ENCODE measurements at regions not wholly inside any gene's neighbourhood (a gene's known extent, or its start where the extent isn't known, plus 50 kb on each side); places are given as distances from the start of the nearest gene placed in this dataset.
"Not testable (repeated sequence)": the region's sequence is repeated elsewhere in the genome, so short reads cannot be mapped to it uniquely, and the experiment has no call there.

DNA sequence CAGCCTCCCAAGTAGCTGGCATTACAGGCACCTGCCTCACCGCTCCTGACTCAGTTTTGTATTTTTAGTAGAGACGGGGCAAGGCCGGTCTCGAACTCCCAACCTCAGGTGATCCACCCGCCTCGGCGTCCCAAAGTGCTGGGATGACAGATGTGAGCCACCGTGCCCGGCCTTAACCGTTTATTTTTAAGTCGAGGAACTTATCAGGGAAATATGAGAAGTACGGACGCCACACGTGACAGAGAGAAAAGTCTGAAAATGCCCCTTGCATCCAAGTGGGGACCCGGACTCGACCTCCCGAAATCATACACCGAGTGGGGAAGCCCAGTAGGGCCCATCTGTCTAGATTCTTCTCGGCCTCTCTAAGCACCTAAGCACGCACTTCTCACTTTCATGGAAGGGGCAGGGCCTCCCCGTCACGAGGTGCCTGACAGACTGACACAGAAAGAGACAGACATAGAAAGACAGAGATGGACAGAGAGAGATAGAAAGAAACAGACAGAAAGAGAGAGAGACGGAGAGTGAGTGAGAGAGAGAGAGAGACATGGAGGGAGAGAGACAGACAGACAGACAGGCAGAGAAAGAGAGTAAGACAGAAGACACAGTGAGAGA lies 756.5 kb upstream of the DEFB115 start:
- in situ Hi-C loops (cut with MboI; ENCODE audit: low sequenced_read_pairs, unreplicated experiment) = no loop called here
- no peak for TF ChIP-seq CTCF (IDR thresholded peaks at IDR 0.05; ENCODE audit: borderline replicate concordance, control extremely low read depth, extremely low read depth, insufficient read depth, missing control alignments)

GRCh38 chr20:30502670-30503069 lies 754.8 kb upstream of the DEFB115 start:
- no peak for DNase-seq (ENCODE audit: low spot score)
- in situ Hi-C loops (cut with MboI; ENCODE audit: low sequenced_read_pairs, unreplicated experiment) = no loop called here
- no peak for TF ChIP-seq CTCF (IDR thresholded peaks at IDR 0.05; ENCODE audit: borderline replicate concordance, control extremely low read depth, extremely low read depth, insufficient read depth, missing control alignments)

More for the DNA sequence above, 756.5 kb upstream of the DEFB115 start:
- DNase-seq (ENCODE audit: low spot score) = no peak

DNA sequence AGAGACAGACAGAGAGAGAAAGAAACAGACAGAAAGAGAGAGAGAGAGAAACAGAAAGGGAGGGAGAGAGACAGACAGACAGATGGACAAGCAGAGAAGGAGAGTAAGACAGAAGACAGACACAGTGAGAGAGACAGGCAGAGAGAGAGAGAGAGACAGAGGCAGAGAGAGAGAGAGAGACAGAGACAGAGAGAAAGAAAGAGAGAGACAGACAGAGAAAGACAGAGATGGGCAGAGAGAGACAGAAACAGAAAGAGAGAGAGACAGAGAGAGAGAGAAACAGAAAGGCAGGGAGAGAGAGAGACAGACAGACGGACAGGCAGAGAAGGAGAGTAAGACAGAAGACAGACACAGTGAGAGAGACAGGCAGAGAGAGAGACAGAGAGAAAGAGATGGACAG lies 754.3 kb upstream of the DEFB115 start:
- DNase-seq (ENCODE audit: low spot score); in situ Hi-C loops (cut with MboI; ENCODE audit: low sequenced_read_pairs, unreplicated experiment): not testable (repeated sequence)

- in situ Hi-C loops (cut with MboI; ENCODE audit: low sequenced_read_pairs, unreplicated experiment) = no loop called here
- DNase-seq (ENCODE audit: low spot score) = no peak
- TF ChIP-seq CTCF (IDR thresholded peaks at IDR 0.05; ENCODE audit: borderline replicate concordance, control extremely low read depth, extremely low read depth, insufficient read depth, missing control alignments) = no peak
Measured at GRCh38 chr20:30503992-30504570, 753.4 kb upstream of the DEFB115 start.

DNA sequence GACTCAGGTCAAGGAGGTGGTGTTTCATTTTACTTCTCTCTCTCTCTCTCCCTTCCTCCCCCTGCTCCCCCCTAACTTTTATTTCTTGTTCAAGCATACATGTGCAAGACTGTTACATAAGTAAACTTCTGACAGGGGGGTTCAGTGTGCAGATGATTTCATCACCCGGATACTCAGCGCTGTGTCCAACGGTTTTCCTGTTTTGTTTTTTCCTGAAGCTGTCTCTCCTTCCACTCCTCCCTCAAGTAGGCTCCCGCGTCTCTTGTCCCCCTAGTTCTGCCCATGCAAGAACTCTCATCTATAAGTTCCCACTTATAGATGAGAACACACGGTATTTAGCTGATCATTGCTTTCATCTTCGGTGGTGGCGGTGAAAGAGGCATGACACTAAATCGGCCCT lies 751.9 kb upstream of the DEFB115 start:
- in situ Hi-C loops (cut with MboI; ENCODE audit: low sequenced_read_pairs, unreplicated experiment) = no loop called here
- DNase-seq (ENCODE audit: low spot score) = no peak
- no peak for TF ChIP-seq CTCF (IDR thresholded peaks at IDR 0.05; ENCODE audit: borderline replicate concordance, control extremely low read depth, extremely low read depth, insufficient read depth, missing control alignments)

DNA sequence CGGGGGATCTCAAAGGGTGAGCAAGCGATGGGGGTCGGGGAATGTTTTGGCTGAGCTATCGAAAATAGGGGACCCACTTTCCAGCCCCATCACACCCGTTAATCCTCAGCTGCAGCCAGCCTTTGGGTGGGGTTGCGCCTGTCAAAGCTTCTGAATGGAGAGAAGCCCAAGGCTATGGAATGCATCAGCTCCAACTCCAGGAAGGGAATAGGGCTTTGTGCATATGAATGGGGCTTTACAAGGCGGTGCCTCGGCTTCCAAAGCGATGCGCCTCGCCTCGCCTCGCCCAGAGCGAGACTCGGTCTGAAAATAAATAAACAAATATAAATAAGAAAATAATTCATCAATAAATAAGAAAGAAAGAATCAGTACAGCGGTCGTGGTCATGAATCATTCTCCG lies 751.4 kb upstream of the DEFB115 start:
- in situ Hi-C loops (cut with MboI; ENCODE audit: low sequenced_read_pairs, unreplicated experiment) = no loop called here
- DNase-seq (ENCODE audit: low spot score) = no peak
- no peak for TF ChIP-seq CTCF (IDR thresholded peaks at IDR 0.05; ENCODE audit: borderline replicate concordance, control extremely low read depth, extremely low read depth, insufficient read depth, missing control alignments)

DNA sequence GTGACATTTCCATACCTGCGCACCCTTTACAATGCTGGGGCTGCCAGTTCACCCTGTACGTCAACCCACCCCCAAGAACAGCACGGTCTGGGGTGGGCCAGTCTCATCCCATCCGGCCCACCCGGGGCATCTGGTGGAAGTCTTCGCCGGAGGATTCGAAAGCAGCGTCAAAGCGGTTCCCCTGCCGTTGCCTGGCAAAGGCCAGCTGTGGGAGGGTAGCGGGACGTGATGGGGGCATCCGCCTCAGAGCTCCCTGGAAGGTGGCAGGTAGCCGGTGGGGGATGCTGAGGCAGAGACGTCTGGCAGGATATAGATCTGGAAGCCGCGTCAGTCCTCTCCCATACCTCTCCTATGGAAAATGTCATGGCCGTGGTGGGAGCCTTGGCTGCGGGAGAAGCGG lies 749.1 kb upstream of the DEFB115 start:
- in situ Hi-C loops (cut with MboI; ENCODE audit: low sequenced_read_pairs, unreplicated experiment); DNase-seq (ENCODE audit: low spot score): not testable (repeated sequence)
